ENCODE measurements at regions not wholly inside any gene's neighbourhood (a gene's known extent, or its start where the extent isn't known, plus 50 kb on each side); places are given as distances from the start of the nearest gene placed in this dataset.

DNA sequence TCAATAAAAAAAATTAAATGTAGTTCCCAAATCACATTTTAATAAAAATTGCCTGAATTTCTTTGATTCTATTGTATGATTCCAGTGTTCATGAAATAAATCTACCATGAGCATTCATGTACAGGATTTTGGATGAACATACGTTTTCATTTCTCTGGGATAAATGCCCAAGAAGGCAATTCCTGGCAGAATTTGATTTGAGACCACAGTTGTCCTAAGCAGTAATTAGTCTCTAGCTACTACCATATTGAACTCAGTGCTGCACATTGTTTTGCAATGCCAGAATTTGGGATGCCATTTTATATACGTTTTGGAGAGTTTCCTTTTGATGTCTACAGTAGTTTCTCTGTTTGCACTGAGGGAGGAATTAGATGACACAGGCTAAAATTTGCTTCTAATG, 265.3 kb upstream of the HS3ST5 start:
- H3K9me2 ChIP-seq (replicated peaks; ENCODE audit: insufficient read depth, low read length), result no peaks in the 10 kb centered on the region
- TF ChIP-seq EZH2phosphoT487 (IDR thresholded peaks at IDR 0.05; ENCODE audit: low read length), result no peak
- no peak for TF ChIP-seq EZH2 (optimal IDR thresholded peaks at IDR 0.05; ENCODE audit: low read depth, low read length)
- TF ChIP-seq, protein P1, sequence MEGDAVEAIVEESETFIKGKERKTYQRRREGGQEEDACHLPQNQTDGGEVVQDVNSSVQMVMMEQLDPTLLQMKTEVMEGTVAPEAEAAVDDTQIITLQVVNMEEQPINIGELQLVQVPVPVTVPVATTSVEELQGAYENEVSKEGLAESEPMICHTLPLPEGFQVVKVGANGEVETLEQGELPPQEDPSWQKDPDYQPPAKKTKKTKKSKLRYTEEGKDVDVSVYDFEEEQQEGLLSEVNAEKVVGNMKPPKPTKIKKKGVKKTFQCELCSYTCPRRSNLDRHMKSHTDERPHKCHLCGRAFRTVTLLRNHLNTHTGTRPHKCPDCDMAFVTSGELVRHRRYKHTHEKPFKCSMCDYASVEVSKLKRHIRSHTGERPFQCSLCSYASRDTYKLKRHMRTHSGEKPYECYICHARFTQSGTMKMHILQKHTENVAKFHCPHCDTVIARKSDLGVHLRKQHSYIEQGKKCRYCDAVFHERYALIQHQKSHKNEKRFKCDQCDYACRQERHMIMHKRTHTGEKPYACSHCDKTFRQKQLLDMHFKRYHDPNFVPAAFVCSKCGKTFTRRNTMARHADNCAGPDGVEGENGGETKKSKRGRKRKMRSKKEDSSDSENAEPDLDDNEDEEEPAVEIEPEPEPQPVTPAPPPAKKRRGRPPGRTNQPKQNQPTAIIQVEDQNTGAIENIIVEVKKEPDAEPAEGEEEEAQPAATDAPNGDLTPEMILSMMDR (IDR thresholded peaks at IDR 0.05; ENCODE audit: low read length), result no peak
- no peaks in the 10 kb centered on the region for H3F3A ChIP-seq (ENCODE audit: insufficient read depth, low read length)
- DNase-seq, result no peak
- H3K27me3 ChIP-seq (replicated peaks; ENCODE audit: insufficient read depth, low read length), result no peaks in the 10 kb centered on the region
- no peak overlapping the region for H3K4me2 ChIP-seq (ENCODE audit: low read depth, low read length)
- H3K36me3 ChIP-seq (replicated peaks; ENCODE audit: insufficient read depth, low read length), result no peaks in the 10 kb centered on the region
- H3K9me3 ChIP-seq (replicated peaks; ENCODE audit: insufficient read depth, low read length), result no peaks in the 10 kb centered on the region
- H3K4me1 ChIP-seq (ENCODE audit: low read length), result no peaks in the 10 kb centered on the region
- H3K9ac ChIP-seq (ENCODE audit: low read length), result no peak overlapping the region
- no peaks in the 10 kb centered on the region for H4K20me1 ChIP-seq (ENCODE audit: insufficient read depth, low read length)
- no peak overlapping the region for H3K27ac ChIP-seq (ENCODE audit: low read length)
- no peaks in the 10 kb centered on the region for H3K79me2 ChIP-seq (ENCODE audit: low read length)
- H2AFZ ChIP-seq (ENCODE audit: low read length), result no peak overlapping the region
- no peak overlapping the region for H3K4me3 ChIP-seq (ENCODE audit: low read length)

DNA sequence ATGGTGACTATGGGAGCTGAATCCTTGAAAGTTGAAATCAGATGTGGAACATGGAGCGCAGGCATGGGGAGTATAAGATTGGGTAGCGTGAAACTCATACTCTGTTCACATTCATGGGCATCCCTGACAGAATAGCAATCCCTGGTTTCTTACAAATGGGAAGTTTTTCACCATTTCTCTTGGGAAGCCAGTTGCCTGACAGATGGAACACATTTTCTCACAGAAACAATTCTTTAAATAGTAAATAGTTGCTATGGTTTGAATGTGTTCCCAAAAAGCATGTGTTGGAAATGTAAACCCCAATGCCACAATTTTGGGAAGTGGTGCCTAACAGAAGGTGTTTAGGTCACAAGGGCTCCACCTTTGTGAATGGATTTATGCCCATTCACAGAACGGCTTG, 262.8 kb upstream of the HS3ST5 start:
- no peaks in the 10 kb centered on the region for H3K9me3 ChIP-seq (replicated peaks; ENCODE audit: insufficient read depth, low read length)
- TF ChIP-seq, protein P1 (IDR thresholded peaks at IDR 0.05; ENCODE audit: low read length), result no peak
- no peak for TF ChIP-seq EZH2phosphoT487 (IDR thresholded peaks at IDR 0.05; ENCODE audit: low read length)
- TF ChIP-seq EZH2 (optimal IDR thresholded peaks at IDR 0.05; ENCODE audit: low read depth, low read length), result no peak
- no peak overlapping the region for H2AFZ ChIP-seq (ENCODE audit: low read length)
- no peaks in the 10 kb centered on the region for H3K79me2 ChIP-seq (ENCODE audit: low read length)
- no peaks in the 10 kb centered on the region for H3K4me1 ChIP-seq (ENCODE audit: low read length)
- H3F3A ChIP-seq (ENCODE audit: insufficient read depth, low read length), result no peaks in the 10 kb centered on the region
- no peaks in the 10 kb centered on the region for H4K20me1 ChIP-seq (ENCODE audit: insufficient read depth, low read length)
- no peaks in the 10 kb centered on the region for H3K9me2 ChIP-seq (replicated peaks; ENCODE audit: insufficient read depth, low read length)
- H3K4me2 ChIP-seq (ENCODE audit: low read depth, low read length), result no peak overlapping the region
- no peaks in the 10 kb centered on the region for H3K36me3 ChIP-seq (replicated peaks; ENCODE audit: insufficient read depth, low read length)
- H3K4me3 ChIP-seq (ENCODE audit: low read length), result no peak overlapping the region
- H3K9ac ChIP-seq (ENCODE audit: low read length), result no peak overlapping the region
- H3K27me3 ChIP-seq (replicated peaks; ENCODE audit: insufficient read depth, low read length), result no peaks in the 10 kb centered on the region
- DNase-seq, result no peak
- no peak overlapping the region for H3K27ac ChIP-seq (ENCODE audit: low read length)

DNA sequence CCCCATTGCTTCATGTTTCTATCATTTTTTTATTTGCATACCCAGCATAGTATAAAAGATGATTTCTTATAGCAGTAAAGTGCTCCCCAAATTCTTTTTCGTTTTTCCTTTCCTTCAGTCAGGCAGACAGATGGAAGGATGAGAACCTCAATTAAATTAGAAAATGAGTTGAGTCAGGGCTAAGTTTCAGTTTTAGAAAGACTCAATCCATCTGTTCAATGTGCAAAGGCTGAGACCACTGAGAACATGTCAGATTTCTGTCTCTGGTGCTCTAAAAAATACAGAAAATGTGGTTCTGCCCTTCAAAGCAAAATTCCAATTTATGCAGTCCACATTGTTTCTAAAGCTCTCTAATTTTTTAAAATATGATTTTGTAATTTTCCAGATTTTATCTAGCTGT, 257.6 kb upstream of the HS3ST5 start:
- TF ChIP-seq, protein P1 (IDR thresholded peaks at IDR 0.05; ENCODE audit: low read length), result no peak
- TF ChIP-seq EZH2phosphoT487 (IDR thresholded peaks at IDR 0.05; ENCODE audit: low read length), result no peak
- TF ChIP-seq EZH2 (optimal IDR thresholded peaks at IDR 0.05; ENCODE audit: low read depth, low read length), result no peak
- Histone ChIP-seq H3F3A (ENCODE audit: insufficient read depth, low read length) (no peaks in the 10 kb centered on the region), H3K4me1 (ENCODE audit: low read length) (no peaks in the 10 kb centered on the region), H3K4me3 (ENCODE audit: low read length) (no peak overlapping the region), H3K36me3 (replicated peaks; ENCODE audit: insufficient read depth, low read length) (no peaks in the 10 kb centered on the region), H3K27ac (ENCODE audit: low read length) (no peak overlapping the region), H3K4me2 (ENCODE audit: low read depth, low read length) (no peak overlapping the region), H4K20me1 (ENCODE audit: insufficient read depth, low read length) (no peaks in the 10 kb centered on the region), H3K9ac (ENCODE audit: low read length) (no peak overlapping the region), H3K9me2 (replicated peaks; ENCODE audit: insufficient read depth, low read length) (no peaks in the 10 kb centered on the region), H3K9me3 (replicated peaks; ENCODE audit: insufficient read depth, low read length) (no peaks in the 10 kb centered on the region), H3K27me3 (replicated peaks; ENCODE audit: insufficient read depth, low read length) (no peaks in the 10 kb centered on the region), H2AFZ (ENCODE audit: low read length) (no peak overlapping the region), H3K79me2 (ENCODE audit: low read length) (no peaks in the 10 kb centered on the region)
- no peak for DNase-seq
